GM12878 (cell line): ENCODE measurements at regions not wholly inside any gene's neighbourhood (a gene's known extent, or its start where the extent isn't known, plus 50 kb on each side); places are given as distances from the start of the nearest gene placed in this dataset.
"Not testable (repeated sequence)": the region's sequence is repeated elsewhere in the genome, so short reads cannot be mapped to it uniquely, and the experiment has no call there.

Experiments used
- EP300 ChIP-seq, 2 experiments: fragments of 150-350 bp in 1 of 2; IDR thresholded peaks; 2 replicates each; pipeline ENCODE4 v1.6.1; 2011 to 2012; ENCODE audit warnings: low read depth in 2 of 2, low read length in 2 of 2, borderline replicate concordance in 1 of 2, improper control_type of control experiment in 1 of 2, inconsistent platforms in 1 of 2; ENCODE audit not compliant: control insufficient read depth in 1 of 2
- EZH2 ChIP-seq: IDR thresholded peaks from 2 replicates; pipeline ENCODE4 v1.6.1; 2012; ENCODE audit warnings: low read depth, mild to moderate bottlenecking, control low read depth, inconsistent platforms, low read length, borderline replicate concordance; ENCODE audit not compliant: control insufficient read depth
- JUNB ChIP-seq: IDR thresholded peaks from 2 replicates; pipeline ENCODE4 v1.6.1; 2016; ENCODE audit warnings: antibody characterized with exemption, mild to moderate bottlenecking
- NFYB ChIP-seq: IDR thresholded peaks from 2 replicates; pipeline ENCODE4 v1.6.1; 2011; ENCODE audit warnings: low read depth, mild to moderate bottlenecking, low read length, improper control_type of control experiment, moderate library complexity; ENCODE audit not compliant: insufficient read depth
- POLR2AphosphoS5 ChIP-seq: IDR thresholded peaks from 2 replicates; pipeline ENCODE4 v1.6.1; 2011; ENCODE audit warnings: mild to moderate bottlenecking, low read length, inconsistent platforms
- TAF1 ChIP-seq: IDR thresholded peaks from 2 replicates; pipeline ENCODE4 v1.6.1; 2011; ENCODE audit warnings: mild to moderate bottlenecking, low read depth, low read length, borderline replicate concordance
- USF2 ChIP-seq: IDR thresholded peaks from 2 replicates; pipeline ENCODE4 v1.6.1; 2011; ENCODE audit warnings: low read depth, low read length, improper control_type of control experiment, borderline replicate concordance
- YY1 ChIP-seq: IDR thresholded peaks from 2 replicates; pipeline ENCODE4 v1.6.1; 2011; ENCODE audit warnings: low read depth, mild to moderate bottlenecking, low read length
- ZBTB33 ChIP-seq: fragments of 450-650 bp; IDR thresholded peaks from 2 replicates; pipeline ENCODE4 v1.6.1; 2017; ENCODE audit warnings: mild to moderate bottlenecking
- TF ChIP-seq, protein P1 (sequence below), 3 experiments: IDR thresholded peaks in 2 of 3; conservative IDR thresholded peaks in 1 of 3; 2 replicates each; pipeline ENCODE4 v1.5.1; 2011; ENCODE audit warnings: low read depth in 3 of 3, low read length in 3 of 3, mild to moderate bottlenecking in 3 of 3, control low read depth in 2 of 3, moderate library complexity in 2 of 3, inconsistent platforms in 1 of 3, mixed read lengths in 1 of 3; ENCODE audit not compliant: control insufficient read depth in 2 of 3, insufficient read depth in 1 of 3; ENCODE audit errors: extremely low read depth in 1 of 3

DNA sequence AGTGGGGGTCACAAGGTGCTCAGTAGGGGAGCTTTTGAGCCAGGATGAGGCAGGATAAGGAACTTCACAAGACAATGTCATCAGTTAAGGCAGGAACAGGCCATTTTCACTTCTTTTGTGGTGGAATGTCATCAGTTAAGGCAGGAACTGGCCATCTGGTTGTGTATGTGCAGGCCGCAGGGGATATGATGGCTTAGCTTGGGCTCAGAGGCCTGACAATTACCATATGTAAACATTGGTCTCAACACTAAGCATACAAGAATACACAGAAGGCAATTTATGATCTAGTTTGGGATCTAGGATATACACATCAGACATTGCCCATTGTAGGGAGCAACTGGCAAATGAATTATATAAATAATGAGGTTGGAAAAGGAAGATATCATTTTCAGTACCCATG is 155.4 kb upstream of the CTSO start:
- TF ChIP-seq POLR2AphosphoS5; TAF1; USF2; JUNB; ZBTB33; EP300 (IDR thresholded peaks at IDR 0.05; ENCODE audit: borderline replicate concordance in 1 of 2, control insufficient read depth in 1 of 2, low read depth in 2 of 2, low read length in 2 of 2); EZH2; NFYB; YY1: not testable (repeated sequence)
- TF ChIP-seq, protein P1, sequence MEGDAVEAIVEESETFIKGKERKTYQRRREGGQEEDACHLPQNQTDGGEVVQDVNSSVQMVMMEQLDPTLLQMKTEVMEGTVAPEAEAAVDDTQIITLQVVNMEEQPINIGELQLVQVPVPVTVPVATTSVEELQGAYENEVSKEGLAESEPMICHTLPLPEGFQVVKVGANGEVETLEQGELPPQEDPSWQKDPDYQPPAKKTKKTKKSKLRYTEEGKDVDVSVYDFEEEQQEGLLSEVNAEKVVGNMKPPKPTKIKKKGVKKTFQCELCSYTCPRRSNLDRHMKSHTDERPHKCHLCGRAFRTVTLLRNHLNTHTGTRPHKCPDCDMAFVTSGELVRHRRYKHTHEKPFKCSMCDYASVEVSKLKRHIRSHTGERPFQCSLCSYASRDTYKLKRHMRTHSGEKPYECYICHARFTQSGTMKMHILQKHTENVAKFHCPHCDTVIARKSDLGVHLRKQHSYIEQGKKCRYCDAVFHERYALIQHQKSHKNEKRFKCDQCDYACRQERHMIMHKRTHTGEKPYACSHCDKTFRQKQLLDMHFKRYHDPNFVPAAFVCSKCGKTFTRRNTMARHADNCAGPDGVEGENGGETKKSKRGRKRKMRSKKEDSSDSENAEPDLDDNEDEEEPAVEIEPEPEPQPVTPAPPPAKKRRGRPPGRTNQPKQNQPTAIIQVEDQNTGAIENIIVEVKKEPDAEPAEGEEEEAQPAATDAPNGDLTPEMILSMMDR (IDR thresholded peaks at IDR 0.05 in 2 of 3, conservative IDR thresholded peaks at IDR 0.05 in 1 of 3; ENCODE audit: control insufficient read depth in 2 of 3, extremely low read depth in 1 of 3, insufficient read depth in 1 of 3, low read depth in 3 of 3, low read length in 3 of 3): not testable (repeated sequence)
